Umbilical cord (tissue), 1 donor: ENCODE measurements at regions not wholly inside any gene's neighbourhood (a gene's known extent, or its start where the extent isn't known, plus 50 kb on each side); places are given as distances from the start of the nearest gene placed in this dataset.
"Not testable (repeated sequence)": the region's sequence is repeated elsewhere in the genome, so short reads cannot be mapped to it uniquely, and the experiment has no call there.

Experiments
- DNase-seq: peaks from one replicate; pipeline ENCODE4 v3.0.0-alpha.2; 2015; ENCODE audit warnings: low spot score

DNA sequence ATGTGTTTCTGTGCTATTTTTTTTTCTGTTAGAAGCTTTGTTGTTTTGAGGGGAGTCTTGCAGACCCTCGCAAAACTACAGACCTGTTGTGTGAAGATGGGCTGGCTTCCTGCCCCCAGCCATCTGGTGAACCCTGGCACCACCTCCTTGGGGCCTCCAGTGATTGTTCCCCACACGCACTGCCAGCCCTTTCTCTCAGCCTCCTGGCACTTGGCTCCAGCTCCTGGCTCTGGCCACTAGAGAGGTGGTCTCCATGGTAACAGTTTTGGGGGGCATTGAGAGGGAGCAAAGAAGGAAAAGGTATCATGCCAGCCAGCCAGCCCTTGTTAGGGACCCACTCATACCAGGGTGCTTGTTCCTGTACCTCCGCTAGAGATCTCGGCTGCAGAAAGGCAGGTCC, 176.4 kb upstream of the RPH3A start:
- no peak for DNase-seq

DNA sequence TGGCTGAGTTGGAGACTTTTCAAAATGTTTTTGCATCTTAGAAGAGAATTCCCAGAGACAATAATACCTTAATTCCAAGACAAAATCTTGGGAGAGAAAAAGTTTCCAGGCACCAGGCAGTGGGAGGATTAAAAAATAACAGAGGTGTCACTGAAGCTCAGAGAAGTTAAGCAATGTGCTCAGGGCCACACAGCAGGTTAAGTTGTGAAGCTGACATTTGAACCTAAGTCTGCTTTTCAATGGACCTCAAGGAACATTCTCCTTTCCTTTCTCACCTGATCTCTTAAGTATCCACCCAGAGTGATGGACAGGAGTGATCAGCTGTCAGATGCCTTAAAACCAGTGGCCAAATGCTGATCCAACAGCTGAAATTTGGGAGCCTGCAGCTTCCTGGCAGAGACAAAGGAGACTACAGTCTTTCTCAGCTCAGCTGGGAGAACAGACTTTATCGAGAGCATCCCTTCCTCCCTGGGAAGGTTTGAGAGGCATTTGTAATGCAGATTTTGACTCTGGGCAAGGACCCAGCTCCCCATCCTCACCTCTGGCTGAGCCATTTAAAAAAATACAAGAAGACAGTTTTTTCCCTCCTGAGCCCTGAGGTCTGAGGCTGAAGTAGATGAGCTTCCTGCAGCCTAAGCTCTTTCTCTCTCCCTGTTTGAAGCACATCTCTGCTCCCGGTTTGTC, 174.9 kb upstream of the RPH3A start:
- DNase-seq = no peak

DNA sequence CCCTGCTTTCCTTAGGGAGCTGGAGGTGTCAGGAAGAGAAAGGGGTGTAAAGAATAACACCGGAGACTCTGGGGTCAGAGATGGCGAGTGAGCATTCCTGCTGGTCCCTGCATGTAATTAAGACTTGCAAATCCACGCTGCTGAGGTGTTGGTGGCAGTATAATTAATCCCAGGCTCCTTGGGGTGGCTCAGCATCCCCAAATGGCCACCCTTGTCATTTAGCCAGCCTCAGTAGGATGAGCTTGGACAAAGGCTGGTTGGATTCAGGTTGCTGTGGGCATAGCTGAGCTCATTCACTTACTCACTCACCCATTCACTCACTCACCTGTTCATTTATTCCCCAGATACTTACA, 174.4 kb upstream of the RPH3A start:
- no peak for DNase-seq

DNA sequence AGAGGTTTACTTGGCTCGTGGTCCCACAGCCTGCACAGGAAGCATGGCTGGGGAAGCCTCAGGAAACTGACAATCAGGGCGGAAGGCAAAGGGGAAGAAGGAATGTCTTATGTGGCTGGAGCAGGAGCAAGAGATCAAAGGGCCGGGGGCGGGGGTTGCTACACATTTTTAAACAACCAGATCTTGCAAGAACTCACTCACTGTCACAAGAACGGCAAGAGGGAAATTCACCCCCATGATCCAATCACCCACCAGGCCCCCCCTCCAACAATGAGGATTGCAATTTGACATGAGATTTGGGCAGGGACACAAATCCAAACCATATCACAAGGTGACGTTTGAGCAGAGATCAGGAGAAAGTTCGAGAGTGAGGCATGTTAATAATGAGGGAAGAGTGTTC, 163.7 kb upstream of the RPH3A start:
- no peak for DNase-seq

DNA sequence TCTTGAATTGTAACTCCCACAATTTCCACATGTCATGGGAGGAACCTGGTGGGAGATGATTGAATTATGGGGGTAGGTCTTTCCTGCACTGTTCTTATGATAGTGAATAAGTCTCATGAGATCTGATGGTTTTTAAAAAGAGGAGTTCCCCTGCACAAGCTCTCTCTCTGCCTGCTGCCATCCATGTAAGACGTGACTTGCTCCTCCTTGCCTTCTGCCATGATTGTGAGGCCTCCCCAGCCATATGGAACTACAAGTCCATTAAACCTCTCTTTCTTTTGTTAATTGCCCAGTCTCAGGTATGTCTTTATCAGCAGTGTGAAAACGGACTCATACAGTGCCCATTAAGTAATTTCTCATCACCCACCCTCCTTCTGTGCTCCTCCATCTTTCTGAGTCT, 159.6 kb upstream of the RPH3A start:
- not testable (repeated sequence) for DNase-seq

DNA sequence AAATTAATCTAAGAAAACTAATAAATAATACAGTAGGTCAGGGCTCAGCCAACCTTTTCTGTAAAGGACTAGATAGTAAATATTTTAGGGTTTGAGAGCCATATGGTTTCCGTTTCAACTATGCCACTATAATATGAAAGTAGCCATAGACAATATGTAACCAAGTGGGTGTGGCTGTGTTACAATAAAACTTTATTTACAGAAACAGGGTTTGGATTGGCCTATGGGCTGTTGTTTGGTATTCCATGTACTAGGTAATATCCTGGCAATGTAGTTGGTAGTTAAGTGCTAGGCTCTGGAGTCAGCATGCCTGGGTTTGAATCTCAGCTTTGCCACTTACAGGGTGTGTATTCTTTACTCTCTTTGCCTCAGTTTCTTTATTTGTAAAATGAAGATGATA, 156.5 kb upstream of the RPH3A start:
- no peak for DNase-seq

DNA sequence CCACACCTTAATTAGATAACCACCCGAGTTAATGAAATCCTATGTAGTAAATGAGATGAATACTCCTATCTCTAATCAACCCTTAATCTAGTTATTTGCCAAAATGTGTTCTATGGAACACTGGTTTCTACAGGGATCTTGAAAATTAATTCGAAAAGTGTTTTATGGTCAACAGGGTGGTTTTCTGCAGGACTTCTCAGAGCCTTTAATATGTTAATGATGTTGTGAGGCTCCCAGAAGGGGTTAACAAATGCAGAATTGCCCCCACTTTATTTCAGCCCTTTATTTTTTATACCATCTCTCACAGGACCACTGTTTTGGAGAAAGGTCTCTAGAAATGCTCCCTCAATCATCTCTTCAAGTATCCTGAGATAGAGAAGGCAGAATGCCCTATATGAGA, 153.1 kb upstream of the RPH3A start:
- no peak for DNase-seq

DNA sequence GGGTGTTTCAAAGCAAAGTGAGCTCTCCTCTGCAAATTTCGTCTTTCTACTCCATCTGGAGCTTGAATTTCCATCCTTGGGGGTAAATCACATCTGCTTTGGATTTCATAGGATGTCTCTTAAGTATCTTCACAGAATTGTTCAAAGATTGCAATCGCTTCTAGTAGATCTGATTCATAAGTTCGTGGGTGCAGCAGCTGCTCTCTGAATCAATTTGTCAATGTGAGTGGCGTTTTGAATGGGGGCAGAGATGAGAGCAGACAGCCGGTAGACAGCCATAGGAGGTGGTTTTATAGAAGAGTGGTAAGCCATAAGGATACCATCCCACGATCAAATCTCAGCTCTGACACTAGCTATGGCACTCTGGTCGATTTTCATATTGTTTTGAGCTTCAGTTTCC, 146.0 kb upstream of the RPH3A start:
- no peak for DNase-seq

DNA sequence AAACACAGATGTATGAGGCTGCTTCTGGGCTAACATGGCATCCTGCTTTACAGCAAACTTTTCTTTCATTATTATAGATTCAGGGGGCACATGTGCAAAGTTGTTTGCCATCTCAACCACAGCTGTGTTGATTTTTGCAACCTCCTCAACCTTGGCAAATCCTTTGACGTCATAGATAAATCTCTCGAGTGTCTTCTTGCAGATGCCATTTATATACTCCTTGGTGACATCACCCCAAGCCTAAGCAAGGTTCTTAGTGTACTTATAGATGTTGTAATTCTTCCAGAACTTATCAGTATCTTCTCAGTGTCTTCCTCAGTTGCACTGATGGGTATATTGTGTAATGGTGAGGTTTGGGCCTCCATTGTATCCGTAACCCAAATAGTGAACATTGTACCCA, 135.4 kb upstream of the RPH3A start:
- no peak for DNase-seq

DNA sequence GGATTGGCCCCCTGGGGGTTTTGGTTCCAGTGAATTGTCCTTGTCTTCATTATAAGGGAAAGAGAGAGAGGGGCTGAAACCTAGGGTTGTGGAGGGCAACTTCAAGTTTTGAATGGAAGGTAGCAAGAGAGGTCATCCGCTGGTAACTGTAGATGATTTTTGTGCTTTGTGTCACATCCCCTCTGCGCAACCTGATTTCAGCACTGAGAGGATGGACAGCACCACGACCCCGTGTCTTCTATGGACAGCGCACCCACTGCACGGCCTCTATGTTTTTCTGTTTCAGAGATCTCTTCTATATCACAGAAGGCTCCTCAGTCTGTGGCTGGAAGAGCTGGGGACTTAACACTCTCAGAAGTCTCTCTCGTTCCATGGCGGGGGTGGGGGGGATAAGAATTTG, 127.0 kb upstream of the RPH3A start:
- peak; percentile 6 for DNase-seq

DNA sequence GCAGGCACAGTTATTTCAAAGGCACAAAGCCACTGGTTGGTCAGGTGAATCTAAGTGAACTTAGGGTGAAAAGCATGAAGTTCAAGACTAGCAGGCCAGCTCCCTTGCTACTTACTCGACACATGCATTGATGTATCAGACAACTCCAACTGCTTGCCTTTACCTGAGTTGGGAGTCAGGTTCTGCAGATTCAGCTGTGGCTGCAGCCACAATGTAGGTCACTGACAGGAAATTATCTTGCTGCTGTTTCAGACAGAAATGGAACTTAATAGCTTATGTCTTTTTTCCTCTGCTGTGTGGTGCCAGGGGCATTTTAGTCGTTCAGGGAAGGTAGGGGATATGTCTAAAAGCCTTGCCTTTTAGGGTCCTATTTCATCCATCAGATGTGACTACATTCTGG, 125.6 kb upstream of the RPH3A start:
- no peak for DNase-seq

DNA sequence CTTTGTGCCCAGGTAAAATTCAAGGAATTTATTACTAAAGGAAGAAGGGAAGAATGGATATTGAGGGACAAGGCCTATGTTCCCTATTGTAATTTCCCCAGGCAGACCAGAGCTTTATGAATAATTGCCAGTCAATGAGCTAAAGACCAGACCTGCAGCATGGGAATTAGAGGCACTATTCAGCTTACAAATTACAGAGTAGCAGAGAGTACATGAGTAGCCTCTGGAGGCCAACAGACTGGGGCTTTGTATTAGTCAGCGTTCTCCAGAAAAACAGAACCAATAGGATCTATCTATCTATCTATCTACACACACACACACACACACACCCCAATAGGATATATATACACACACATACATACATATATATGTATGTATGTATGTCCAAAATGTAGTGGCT, 120.0 kb upstream of the RPH3A start:
- no peak for DNase-seq

DNA sequence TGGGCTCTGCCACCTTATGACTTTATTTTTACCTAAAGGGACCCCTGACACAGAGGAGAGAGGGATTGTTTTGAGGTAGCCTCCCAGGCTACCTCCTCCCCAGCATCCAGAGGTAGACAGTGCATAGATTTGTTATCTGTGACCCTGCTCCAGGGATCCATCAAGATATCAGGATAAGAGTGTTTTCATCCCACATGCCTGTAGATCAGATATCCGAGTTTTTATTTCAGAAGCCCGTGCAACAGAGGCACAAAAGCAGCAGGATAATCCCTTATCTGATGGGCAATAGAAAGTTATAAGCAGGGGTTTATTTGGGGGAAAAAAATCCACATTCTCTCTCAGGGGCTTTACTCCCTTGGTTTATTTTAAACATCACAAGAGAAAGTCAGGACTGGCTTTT, 117.0 kb upstream of the RPH3A start:
- DNase-seq = no peak

DNA sequence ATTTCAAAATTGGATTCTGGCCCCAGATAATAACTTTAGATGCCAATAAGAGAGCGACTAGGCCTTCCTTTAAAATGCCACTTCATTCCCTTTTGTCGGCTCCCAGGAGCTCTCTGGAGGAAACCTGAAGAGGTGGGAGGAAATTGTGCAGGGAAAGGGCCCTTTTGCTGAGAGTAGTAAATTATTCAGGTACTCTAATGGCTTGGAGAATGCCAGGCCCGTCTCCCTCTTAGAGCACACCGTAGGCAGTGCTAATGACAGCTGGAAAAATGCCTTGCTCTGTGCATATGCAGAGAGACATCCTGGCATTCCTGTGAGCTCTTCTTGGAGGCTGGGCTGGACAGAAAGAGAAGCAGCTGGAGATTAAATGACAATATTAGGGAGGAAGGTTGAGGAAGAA, 115.0 kb upstream of the RPH3A start:
- DNase-seq = no peak

DNA sequence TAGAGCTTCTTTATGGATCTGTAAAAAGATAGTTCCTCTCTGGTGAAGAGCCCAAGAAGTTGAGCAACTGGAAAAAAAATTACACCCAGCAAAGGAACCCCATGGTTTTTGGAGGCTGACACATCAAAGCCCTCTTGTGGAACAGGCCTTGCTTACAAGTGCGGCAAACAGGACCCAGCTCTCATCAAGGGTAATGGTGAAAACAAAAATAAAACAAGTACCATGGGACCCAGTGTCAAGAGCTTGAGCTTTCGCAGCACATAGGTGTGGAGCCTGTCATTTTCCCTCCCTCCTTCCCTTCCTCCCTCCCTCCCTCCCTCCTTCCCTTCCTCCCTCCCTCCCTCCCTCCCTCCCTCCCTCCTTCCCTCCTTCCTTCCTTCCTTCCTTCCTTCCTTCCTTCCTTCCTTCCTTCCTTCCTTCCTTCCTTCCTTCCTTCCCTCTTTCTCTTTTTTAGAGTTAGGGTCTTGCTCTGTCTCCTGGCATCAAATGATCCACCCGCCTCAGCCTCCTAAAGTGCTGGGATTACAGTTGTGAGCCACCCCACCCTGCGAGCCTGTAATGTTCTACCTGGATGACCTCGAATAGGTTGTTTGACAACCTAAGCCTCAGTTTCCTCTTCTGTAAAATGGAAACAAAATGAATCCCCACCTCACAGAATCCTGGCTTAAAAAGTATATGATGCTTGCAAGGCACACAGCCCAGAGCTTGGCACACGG, 114.3 kb upstream of the RPH3A start:
- no peak for DNase-seq

DNA sequence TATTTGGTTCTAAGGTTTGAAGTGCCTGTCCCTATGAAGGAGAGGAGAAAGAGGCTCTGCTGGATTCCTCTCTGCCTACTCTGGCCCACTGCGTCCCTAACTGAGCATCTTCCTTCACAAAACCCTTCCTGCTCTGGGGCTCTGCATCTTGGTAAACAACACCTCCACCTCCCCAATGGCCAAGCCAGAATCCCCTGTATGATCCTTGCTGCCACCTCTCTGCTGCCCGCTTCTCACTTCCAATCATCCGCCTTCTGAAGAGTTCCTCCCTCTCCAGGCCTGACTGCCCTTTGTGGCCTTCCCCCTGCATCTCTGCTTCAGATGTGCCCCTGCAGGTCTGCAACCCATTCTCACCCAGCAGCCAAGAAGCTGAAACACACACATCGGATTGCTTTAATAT, 110.6 kb upstream of the RPH3A start:
- no peak for DNase-seq

DNA sequence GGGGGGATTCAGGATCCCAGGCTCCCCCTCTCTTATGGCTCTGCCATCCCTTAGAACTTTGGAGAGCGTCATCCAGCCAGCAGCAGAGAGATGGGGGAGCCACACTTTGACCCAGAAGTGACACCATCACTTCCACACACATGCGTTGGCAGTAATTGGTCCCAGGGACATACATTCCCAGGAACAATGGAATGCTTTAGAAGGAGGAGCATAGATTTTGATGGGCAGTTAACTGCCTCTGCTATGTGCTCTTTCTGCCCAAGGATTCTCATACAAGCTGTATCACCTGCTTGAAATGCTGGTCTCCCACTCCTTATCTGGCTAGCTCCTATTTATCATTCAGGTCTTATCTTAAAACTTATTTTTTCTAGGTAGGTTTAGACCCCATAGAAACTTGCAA, 109.0 kb upstream of the RPH3A start:
- no peak for DNase-seq

DNA sequence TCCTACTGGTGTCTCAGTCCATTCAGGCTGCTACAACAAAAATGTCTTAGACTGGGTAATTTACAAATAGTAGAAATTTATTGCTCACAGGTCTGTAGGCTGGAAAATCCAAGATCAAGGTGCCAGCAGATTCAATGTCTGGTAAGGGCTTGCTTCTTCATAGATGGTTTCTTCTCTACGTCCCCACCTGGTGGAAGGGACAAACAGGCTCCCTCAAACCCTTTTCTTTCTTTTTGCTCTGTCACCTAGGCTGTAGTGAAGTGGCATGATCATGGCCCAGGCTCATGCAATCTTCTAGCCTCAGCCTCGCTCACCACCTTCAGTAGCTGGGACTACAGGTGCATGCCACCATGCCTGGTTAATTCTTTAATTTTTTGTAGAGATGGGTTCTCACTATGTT, 106.8 kb upstream of the RPH3A start:
- DNase-seq = no peak

DNA sequence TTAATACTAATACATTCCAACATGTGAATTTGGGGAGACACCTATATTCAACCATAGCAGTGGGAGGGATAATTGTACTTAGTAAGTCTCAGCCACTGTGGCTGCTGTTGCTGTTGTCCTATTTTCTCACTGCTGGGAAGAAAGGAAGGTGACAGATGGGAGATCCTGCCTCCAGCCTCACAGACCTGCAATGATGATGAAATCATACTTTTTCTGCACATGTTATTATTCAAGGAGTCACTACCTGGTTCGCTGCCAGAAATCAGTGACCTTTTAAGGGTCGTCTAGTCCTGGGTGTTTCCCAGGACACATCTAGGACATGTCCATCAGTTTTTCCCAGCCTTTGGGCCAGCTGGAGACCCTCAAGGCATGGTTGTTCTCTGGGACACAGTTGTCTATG, 106.2 kb upstream of the RPH3A start:
- DNase-seq = no peak

DNA sequence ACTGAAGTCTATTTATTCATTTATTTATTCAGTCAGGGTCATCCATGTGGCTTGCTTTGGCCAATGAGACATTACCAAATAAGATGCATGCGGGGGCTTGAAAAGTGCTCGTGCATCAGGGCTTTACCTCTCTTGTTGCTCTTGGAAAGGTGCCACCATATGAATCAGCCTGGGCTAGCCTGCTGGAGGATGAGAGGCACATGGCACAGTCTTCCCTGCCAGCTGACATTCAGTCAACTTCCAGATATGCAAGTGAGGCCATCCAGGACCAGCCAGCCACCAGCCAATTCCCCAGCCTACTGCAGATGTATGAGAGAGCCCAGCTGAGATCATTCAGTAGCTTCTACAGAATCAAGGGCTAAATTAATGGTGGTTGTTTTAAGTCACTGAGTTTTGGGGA, 105.2 kb upstream of the RPH3A start:
- no peak for DNase-seq

DNA sequence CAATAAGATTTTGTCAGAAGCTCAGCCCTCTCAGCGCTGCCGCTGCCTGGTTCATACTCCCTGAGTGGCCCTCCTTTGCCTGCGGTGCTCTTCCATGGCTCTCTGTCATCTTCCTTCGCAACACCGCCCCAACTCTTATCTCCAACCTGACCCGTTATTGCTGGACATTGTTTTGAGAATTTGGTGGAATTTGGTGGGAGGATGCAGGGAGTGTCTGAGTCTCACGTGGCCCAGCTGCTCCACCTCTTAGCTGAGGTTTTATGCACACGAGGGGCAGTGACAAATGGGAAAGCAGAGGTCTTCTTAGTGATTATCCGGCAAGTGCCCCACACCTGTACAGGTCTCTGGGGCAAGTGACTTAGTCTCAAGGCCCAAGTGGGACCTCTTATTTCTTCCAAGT, 97.5 kb upstream of the RPH3A start:
- DNase-seq = no peak

DNA sequence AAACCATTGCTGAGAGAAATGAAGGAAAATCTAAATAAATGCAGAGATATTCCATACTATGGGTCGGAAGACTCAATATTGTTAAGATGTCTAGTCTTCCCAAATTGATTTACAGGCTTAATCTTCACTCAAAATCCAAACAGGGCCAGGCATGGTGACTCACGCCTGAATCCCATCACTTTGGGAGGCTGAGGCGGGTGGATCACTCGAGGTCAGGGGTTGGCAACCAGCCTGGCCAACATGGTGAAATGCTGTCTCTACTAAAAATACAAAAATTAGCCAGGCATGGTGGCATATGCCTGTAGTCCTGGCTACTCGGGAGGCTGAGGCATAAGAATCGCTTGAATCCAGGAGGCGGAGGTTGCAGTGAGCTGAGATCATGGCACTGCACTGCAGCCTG, 94.1 kb upstream of the RPH3A start:
- DNase-seq = not testable (repeated sequence)

DNA sequence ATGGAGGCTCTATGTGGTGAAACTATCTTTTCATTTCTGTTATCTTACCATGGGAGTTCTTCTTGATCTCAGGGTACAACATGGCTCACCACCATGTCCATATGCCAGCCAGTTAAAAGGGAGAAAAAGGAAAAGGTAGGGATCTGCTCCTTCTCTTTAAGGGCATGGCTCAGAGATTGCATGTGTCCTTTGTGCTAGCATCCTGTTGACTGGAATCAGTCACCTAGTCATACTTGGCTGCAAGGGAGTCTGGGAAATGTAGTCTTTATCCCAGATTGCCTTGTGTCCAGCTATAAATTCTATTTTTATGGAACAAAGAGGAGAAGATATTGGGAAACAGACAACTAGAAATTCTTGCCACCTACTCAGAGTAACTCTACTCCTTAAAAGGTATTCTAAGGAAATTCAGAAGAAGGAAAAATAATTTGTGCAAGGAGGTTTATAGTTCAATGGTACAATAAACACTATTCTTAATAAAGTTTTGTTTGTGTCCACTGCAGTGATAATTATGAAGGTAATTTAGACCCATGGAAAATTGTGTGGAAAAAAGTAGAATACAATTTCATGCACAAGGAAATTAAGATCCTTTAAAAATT, 86.4 kb upstream of the RPH3A start:
- DNase-seq = no peak

DNA sequence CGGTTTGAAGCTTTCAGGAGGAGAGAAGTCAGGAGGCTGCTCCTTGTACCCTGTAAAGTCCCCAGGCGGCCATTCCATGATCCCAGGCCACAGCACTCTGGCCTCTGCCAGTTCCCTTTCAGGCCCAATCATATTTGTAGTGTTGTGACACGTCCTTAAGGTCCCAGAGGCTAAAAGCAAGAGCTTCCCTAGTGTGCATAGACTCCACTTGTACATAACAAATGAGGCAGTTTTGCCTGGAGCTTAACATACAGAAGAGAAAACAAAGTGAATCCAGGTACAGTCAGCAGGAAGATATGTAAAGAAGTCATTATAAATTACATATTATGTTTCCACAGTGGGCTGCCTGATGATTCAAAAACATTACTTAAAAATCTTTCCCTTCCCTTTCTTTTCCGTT, 81.1 kb upstream of the RPH3A start:
- no peak for DNase-seq
